ENCODE measurements at regions not wholly inside any gene's neighbourhood (a gene's known extent, or its start where the extent isn't known, plus 50 kb on each side); places are given as distances from the start of the nearest gene placed in this dataset.

DNA sequence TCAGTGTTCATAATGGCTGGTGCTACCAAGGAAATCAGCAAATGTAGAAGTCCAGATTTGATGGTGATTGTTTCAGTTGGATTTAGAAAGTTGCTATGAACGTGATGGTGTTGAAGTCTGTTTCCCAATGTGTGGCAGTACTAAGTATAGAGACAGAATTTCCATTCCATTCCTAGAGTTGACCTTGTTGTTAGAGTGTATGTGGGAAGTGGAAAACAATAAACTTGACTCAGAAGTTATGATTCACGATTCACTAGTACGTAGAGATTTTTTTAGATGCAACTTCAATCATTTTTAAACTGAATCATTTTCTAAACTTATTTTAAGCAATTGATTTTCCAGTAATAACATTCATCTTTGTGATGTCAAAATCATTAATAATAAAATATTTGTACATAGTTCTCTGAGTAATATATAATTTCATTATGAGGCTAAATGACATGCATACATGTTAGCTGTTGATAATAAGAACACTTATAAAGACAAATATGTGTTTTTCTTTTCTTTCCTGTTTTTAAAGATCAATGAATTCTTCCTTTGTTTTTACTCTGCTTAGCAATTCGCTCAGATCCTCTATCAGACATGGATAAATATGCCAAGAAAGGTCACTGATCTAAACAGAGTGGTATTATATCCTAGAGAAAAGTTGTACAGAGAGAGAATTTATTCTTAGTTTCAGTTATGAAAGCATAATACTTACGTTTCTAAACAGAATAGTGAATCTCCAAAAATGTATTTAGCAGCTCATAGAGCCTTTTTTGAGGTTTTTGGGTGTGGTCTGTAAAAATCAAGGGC, 108.8 kb upstream of the GPR149 start:
- Mint-ChIP-seq H3K4me1 (no peaks in the 10 kb centered on the region), H3K36me3 (ENCODE audit: low read depth) (no peaks in the 10 kb centered on the region), H3K27me3 (no peaks in the 10 kb centered on the region), H3K27ac (no peak overlapping the region), H3K9me3 (no peaks in the 10 kb centered on the region), H3K4me3 (no peak overlapping the region)
- no peak for DNase-seq
- intact Hi-C loops (cut with micrococcal nuclease), result no loop called here

DNA sequence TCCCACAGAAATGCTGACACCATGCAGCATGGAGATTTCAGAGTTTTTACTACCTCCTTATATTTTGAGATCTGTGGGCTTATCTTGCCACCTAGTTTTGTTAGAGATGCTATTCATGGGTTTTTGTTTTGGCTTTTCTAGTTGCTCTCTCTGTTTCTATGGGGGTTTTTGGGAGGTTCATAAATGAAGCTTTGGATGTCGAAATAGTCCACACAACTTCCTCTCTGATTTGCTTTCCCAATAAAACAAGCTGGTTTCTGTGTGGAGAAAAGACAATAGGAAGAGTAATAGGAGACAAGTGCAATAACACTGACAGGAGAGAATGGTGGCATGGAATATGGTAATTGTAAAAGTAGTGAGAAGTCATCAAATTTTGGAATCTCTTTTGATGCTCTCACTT, 106.8 kb upstream of the GPR149 start:
- Mint-ChIP-seq H3K27me3 (no peaks in the 10 kb centered on the region), H3K36me3 (ENCODE audit: low read depth) (no peaks in the 10 kb centered on the region), H3K4me3 (no peak overlapping the region), H3K27ac (no peak overlapping the region), H3K9me3 (no peaks in the 10 kb centered on the region), H3K4me1 (no peaks in the 10 kb centered on the region)
- intact Hi-C loops (cut with micrococcal nuclease), result no loop called here
- DNase-seq, result no peak

DNA sequence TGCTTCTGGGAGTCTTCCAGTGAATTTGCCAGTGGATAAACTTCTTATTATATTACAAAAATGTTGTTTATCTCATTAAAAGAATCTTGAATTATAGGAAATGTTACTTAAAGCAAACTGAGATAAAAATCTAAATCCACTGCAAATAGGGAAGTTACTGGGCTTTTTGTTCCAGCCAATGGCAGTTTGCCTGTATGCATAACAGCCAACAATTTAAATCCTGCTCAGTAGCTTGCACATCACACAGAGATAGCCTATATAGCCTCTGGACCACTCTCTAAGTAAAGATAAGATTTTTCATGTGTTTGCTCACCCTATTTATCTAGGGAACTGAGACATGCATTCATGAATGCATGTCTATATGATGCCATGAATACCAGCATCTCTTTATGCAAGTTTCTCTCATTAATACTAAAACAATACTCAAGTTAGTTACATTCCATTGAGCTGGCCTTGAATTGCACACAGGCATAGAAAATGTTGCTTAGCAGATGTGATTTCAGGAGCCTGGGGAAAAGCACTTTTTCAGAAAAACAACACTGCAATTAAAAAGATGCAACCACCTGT, 92.1 kb upstream of the GPR149 start:
- no peak overlapping the region for H3K4me3 Mint-ChIP-seq

DNA sequence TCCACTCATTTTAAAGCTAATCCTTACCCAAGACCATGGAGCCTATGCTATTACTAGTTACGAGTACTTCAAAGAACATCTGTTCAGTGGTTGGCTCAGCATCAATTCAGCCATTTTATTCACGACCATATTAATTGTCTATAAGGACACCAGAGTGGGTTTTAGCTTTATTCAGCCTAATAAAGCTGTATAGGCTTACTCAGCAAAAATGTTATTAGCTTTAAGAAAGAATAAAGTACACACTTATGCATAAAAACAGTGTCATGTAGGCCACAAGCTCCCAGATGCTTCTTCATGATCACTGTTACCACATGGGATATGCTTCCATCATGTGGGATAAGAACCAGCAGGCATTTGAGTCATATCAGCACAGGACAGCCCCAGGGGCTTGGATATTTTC, 87.4 kb upstream of the GPR149 start:
- Mint-ChIP-seq H3K9me3 (no peaks in the 10 kb centered on the region), H3K4me3 (no peak overlapping the region), H3K36me3 (ENCODE audit: low read depth) (no peaks in the 10 kb centered on the region), H3K4me1 (no peaks in the 10 kb centered on the region), H3K27ac (no peak overlapping the region), H3K27me3 (no peaks in the 10 kb centered on the region)
- no peak for DNase-seq
- intact Hi-C loops (cut with micrococcal nuclease), result no loop called here

More for the DNA sequence above, 92.1 kb upstream of the GPR149 start:
- Mint-ChIP-seq H3K27me3 (no peaks in the 10 kb centered on the region), H3K9me3 (no peaks in the 10 kb centered on the region), H3K27ac (no peak overlapping the region), H3K4me1 (no peaks in the 10 kb centered on the region), H3K36me3 (ENCODE audit: low read depth) (no peaks in the 10 kb centered on the region)
- DNase-seq, result no peak
- intact Hi-C loops (cut with micrococcal nuclease), result no loop called here

DNA sequence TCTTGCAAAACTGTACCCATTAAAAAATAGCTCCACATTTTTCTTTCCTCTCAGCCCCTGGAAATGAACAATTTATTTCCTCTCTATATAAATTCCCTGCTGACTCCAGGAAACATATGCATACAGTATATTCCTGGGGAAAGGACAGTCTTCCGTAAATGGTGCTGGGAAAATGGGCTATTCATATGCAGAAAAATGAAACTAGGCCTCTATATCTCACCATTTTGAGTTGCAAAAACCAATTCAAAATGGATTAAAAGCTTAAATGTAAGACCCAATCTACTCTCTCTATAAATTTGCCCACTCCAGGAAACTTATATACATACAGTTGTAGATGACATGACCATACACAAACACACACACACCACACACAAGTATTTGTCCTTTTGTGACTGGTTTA, 85.9 kb upstream of the GPR149 start:
- H3K4me1 Mint-ChIP-seq, result no peaks in the 10 kb centered on the region
- no peak overlapping the region for H3K27ac Mint-ChIP-seq
- H3K9me3 Mint-ChIP-seq, result no peaks in the 10 kb centered on the region
- no peak for DNase-seq
- intact Hi-C loops (cut with micrococcal nuclease), result no loop called here
- H3K27me3 Mint-ChIP-seq, result no peaks in the 10 kb centered on the region
- no peaks in the 10 kb centered on the region for H3K36me3 Mint-ChIP-seq (ENCODE audit: low read depth)
- no peak overlapping the region for H3K4me3 Mint-ChIP-seq

DNA sequence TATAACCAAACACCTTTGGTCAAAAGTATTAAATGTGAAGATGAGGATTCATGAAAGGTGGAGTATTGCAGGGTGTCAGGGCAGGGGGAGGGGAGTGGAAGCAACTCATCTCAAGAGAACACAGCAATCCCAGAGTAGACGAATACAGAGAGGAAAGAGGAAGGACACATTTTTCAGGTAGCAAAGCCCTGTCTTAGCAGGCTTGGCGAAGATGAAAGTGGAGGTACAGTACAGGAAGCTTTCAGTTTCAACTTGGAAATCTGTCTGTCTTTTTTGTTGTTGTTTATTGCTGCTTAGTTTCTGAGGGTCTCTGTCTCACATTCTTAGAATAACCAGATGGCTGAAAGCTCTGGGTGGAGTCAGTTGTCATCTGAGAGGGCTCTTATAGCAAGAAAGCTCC, 80.8 kb upstream of the GPR149 start:
- Mint-ChIP-seq H3K27me3 (no peaks in the 10 kb centered on the region), H3K36me3 (ENCODE audit: low read depth) (no peaks in the 10 kb centered on the region), H3K27ac (no peak overlapping the region), H3K4me3 (no peak overlapping the region), H3K9me3 (no peaks in the 10 kb centered on the region), H3K4me1 (no peaks in the 10 kb centered on the region)
- intact Hi-C loops (cut with micrococcal nuclease), result no loop called here
- DNase-seq, result no peak

DNA sequence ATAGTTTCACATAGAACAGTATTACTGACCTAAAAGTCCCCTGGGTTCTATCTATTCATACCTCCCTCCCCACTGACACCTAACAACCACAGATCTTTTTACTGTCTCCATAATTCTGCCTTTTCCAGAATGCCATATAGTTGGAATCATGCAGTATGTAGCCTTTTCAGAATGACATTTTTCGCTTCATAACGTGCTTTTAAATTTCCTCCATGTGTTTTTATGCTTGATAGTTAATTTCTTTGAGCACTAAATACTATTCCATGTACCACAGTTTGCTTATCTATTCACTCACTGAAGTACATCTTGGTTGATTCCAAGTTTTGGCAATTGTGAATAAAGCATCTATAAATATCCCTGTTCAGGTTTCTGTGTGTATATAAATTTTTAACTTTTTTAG, 77.7 kb upstream of the GPR149 start:
- no peaks in the 10 kb centered on the region for H3K36me3 Mint-ChIP-seq (ENCODE audit: low read depth)
- H3K27ac Mint-ChIP-seq, result no peak overlapping the region
- H3K4me3 Mint-ChIP-seq, result no peak overlapping the region
- intact Hi-C loops (cut with micrococcal nuclease), result no loop called here
- no peaks in the 10 kb centered on the region for H3K27me3 Mint-ChIP-seq
- H3K4me1 Mint-ChIP-seq, result no peaks in the 10 kb centered on the region
- no peaks in the 10 kb centered on the region for H3K9me3 Mint-ChIP-seq
- DNase-seq, result no peak

DNA sequence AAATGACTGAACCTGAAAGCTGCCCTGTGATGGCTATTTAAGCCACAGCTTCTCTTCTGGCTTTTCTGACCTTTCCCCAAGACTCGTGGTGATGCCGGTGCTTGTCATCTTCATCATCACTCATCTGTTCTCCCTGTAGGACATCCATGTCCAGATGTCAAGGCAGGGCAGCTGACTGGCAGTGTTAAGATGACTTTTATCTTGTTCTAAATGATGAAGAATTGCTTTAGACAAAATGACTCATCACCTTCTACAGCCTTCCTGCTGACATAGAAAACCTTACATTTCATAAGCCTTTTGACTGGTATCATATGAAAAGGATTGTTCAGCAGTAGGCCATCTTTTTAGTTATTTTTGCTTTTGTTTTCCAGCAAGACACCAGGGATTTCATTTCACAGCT, 67.0 kb upstream of the GPR149 start:
- Mint-ChIP-seq H3K4me1 (no peaks in the 10 kb centered on the region), H3K27me3 (no peaks in the 10 kb centered on the region), H3K9me3 (peaks cover 3% of the 10 kb centered on the region), H3K27ac (no peak overlapping the region), H3K36me3 (ENCODE audit: low read depth) (no peaks in the 10 kb centered on the region), H3K4me3 (no peak overlapping the region)
- intact Hi-C loops (cut with micrococcal nuclease), result no loop called here
- DNase-seq, result no peak

DNA sequence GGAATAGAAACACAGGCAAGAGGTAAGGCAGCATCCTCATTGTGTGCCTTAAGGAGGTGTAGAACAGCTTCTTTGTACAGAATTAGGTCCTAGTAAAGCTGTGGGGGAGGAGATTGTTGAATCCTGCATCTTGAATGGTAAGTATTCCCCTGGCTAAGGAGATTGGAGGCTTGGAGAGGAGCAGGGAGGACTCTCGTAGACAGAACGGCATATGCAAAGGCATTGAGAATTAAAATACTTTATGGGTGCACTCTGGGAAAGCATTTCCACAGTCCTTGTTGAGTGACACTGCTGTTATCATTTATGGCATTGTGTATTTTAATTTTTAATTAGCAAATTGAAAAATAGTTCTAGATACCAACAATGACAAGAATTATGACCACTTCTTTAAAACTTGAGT, 66.5 kb upstream of the GPR149 start:
- Mint-ChIP-seq H3K36me3 (ENCODE audit: low read depth) (no peaks in the 10 kb centered on the region), H3K4me3 (no peak overlapping the region), H3K9me3 (peaks cover 3% of the 10 kb centered on the region), H3K4me1 (no peaks in the 10 kb centered on the region), H3K27me3 (no peaks in the 10 kb centered on the region), H3K27ac (no peak overlapping the region)
- intact Hi-C loops (cut with micrococcal nuclease), result no loop called here
- DNase-seq, result no peak

DNA sequence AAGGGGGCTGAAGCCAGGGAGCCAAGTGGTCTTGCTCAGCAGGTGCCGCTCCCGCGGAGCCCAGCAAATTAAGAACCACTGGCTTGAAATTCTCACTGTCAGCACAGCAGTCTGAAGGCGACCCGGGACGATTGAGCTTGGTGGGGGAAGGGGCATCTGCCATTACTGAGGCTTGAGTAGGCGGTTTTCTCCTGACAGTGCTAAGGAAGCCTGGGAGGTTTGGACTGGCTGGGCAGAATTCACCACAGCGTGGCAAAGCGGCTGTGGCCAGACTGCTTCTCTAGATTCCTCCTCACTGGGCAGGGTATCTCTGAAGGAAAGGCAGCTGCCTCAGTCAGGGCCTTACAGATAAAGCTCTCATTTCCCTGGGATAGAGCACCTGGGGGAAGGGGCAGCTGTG, 57.0 kb upstream of the GPR149 start:
- H3K27me3 Mint-ChIP-seq, result no peaks in the 10 kb centered on the region
- DNase-seq, result no peak
- no peak overlapping the region for H3K4me3 Mint-ChIP-seq
- H3K9me3 Mint-ChIP-seq, result no peaks in the 10 kb centered on the region
- no peak overlapping the region for H3K27ac Mint-ChIP-seq
- intact Hi-C loops (cut with micrococcal nuclease), result no loop called here
- no peaks in the 10 kb centered on the region for H3K4me1 Mint-ChIP-seq
- no peaks in the 10 kb centered on the region for H3K36me3 Mint-ChIP-seq (ENCODE audit: low read depth)

DNA sequence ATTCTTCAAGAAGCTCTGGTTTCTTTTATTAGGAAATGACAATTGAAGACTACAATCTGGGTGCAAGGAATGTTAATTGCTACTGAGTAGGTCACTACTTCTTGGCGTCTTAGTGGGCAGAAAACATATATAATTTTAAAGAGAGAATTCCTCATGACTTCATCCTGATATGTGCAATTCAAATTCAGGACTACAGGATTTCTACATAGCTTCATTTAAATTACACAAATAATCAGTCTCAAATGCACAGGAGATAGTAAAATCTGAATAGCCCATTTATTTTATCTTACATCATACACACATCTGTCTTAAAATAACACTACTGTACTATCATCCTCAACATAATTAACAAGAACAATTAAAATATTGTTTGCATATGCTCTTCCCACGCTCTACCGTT, 52.5 kb upstream of the GPR149 start:
- H3K4me1 Mint-ChIP-seq, result no peaks in the 10 kb centered on the region
- DNase-seq, result no peak
- intact Hi-C loops (cut with micrococcal nuclease), result no loop called here

DNA sequence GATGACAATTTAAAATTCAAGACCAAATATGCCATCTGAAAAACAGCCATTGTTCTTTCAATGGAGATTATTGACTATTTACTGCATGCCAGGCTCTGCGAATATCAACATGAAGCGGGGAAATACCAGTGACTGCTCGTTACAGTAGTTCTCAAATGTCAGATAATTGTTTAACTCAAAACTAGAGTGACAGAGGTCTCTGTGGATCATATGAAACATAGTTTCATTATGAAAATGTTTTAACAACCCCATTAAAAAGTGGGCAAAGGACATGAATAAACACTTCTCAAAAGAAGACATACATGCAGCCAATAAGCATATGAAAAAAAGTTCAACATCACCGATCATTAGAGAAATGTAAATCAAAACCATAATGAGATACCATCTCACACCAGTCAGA, 50.0 kb upstream of the GPR149 start:
- H3K4me1 Mint-ChIP-seq, result no peaks in the 10 kb centered on the region
- intact Hi-C loops (cut with micrococcal nuclease), result no loop called here
- H3K27me3 Mint-ChIP-seq, result no peaks in the 10 kb centered on the region
- no peak for DNase-seq
- no peaks in the 10 kb centered on the region for H3K9me3 Mint-ChIP-seq
- no peak overlapping the region for H3K27ac Mint-ChIP-seq
- H3K4me3 Mint-ChIP-seq, result no peak overlapping the region
- H3K36me3 Mint-ChIP-seq (ENCODE audit: low read depth), result no peaks in the 10 kb centered on the region

More for the DNA sequence above, 52.5 kb upstream of the GPR149 start:
- Mint-ChIP-seq H3K9me3 (no peaks in the 10 kb centered on the region), H3K27me3 (no peaks in the 10 kb centered on the region), H3K27ac (no peak overlapping the region), H3K36me3 (ENCODE audit: low read depth) (no peaks in the 10 kb centered on the region), H3K4me3 (no peak overlapping the region)

All from activated CD4-positive, alpha-beta T cell treated with anti-CD3 and anti-CD28 coated beads, Interleukin-2, amount 10 ng/mL, durations not matched to agents 24 days and 14 days (primary cell).